ENCODE measurements at regions not wholly inside any gene's neighbourhood (a gene's known extent, or its start where the extent isn't known, plus 50 kb on each side); places are given as distances from the start of the nearest gene placed in this dataset.

DNA sequence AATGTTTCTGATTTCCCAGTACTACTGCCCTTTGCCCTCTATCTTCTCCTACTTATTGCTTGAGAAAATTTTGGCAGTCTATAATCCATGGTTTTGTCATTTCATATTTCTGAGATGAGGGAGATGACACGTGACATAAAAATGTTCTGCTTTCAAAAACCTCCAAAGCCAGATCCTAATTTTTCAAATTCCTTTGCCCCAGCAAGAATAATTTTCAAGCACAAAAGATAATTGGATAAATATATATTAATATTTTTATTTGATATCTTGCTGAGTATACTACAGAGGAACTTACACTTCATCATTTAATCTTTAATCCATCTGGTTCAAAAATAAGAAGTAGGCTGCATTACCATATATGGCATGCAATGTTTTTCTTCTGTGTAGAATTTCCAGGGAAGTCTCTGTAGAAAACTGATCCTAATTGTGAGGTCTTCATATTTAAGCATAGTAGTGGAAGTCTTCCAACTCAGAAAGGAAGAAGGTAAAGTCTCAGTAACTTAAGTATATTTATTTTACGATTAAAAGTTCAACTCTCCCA, 1738.8 kb downstream of the EFNA5 start:
- no peak for TF ChIP-seq FOXP2 (optimal IDR thresholded peaks at IDR 0.05; ENCODE audit: borderline replicate concordance, extremely low read depth, extremely low read length, insufficient read depth)
- TF ChIP-seq, protein P1, sequence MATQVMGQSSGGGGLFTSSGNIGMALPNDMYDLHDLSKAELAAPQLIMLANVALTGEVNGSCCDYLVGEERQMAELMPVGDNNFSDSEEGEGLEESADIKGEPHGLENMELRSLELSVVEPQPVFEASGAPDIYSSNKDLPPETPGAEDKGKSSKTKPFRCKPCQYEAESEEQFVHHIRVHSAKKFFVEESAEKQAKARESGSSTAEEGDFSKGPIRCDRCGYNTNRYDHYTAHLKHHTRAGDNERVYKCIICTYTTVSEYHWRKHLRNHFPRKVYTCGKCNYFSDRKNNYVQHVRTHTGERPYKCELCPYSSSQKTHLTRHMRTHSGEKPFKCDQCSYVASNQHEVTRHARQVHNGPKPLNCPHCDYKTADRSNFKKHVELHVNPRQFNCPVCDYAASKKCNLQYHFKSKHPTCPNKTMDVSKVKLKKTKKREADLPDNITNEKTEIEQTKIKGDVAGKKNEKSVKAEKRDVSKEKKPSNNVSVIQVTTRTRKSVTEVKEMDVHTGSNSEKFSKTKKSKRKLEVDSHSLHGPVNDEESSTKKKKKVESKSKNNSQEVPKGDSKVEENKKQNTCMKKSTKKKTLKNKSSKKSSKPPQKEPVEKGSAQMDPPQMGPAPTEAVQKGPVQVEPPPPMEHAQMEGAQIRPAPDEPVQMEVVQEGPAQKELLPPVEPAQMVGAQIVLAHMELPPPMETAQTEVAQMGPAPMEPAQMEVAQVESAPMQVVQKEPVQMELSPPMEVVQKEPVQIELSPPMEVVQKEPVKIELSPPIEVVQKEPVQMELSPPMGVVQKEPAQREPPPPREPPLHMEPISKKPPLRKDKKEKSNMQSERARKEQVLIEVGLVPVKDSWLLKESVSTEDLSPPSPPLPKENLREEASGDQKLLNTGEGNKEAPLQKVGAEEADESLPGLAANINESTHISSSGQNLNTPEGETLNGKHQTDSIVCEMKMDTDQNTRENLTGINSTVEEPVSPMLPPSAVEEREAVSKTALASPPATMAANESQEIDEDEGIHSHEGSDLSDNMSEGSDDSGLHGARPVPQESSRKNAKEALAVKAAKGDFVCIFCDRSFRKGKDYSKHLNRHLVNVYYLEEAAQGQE (IDR thresholded peaks at IDR 0.05; ENCODE audit: insufficient read depth in 1 of 2, low read depth in 2 of 2, low read length in 2 of 2), result no peak
- no peak for TF ChIP-seq SIN3A (IDR thresholded peaks at IDR 0.05; ENCODE audit: borderline replicate concordance, insufficient read depth, low read length)
- no peak for TF ChIP-seq TAF1 (IDR thresholded peaks at IDR 0.05; ENCODE audit: borderline replicate concordance, insufficient read depth, low read length)
- no peak for TF ChIP-seq POLR2AphosphoS5 (IDR thresholded peaks at IDR 0.05; ENCODE audit: low read depth, low read length)

DNA sequence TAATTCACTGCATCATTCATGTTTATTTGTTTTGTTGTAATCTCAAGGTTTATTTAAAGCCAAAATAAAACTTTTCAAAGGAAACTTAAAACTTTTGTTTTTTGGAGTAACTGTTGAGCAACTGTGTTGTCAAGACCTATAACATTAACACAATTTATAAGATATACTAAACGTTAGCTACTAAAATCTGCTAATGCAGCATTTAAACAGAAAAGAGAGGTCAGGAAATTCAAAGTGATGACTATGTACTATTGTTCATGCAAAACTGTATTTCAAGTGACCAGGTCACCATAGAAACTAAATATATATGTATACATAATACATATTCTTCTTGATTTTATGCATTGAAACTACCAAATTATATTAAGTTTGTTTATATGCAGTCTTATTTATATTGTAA, 1740.9 kb downstream of the EFNA5 start:
- no peak for TF ChIP-seq TAF1 (IDR thresholded peaks at IDR 0.05; ENCODE audit: borderline replicate concordance, insufficient read depth, low read length)
- TF ChIP-seq SIN3A (IDR thresholded peaks at IDR 0.05; ENCODE audit: borderline replicate concordance, insufficient read depth, low read length), result no peak
- no peak for TF ChIP-seq FOXP2 (optimal IDR thresholded peaks at IDR 0.05; ENCODE audit: borderline replicate concordance, extremely low read depth, extremely low read length, insufficient read depth)

DNA sequence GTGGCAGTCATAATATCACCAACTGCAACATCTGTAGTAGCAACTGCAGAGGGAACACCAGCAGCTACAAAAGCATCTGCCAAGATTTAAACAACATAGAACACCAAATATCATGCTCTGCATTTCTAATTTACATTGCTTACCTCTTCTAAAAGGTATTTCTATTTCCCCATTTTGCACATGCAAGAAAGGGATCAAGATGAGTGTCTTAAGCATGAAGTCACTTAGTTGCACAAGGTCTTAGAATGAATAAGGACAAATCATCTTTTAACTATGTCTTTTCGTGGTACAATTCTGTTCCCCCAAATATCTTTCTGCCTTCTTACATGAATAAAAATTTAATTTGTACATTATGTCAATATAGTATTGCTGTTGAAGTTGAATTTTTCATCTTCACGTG, 1746.4 kb downstream of the EFNA5 start:
- TF ChIP-seq, protein P1 (IDR thresholded peaks at IDR 0.05; ENCODE audit: insufficient read depth in 1 of 2, low read depth in 2 of 2, low read length in 2 of 2), result no peak
- no peak for TF ChIP-seq POLR2AphosphoS5 (IDR thresholded peaks at IDR 0.05; ENCODE audit: low read depth, low read length)
- no peak for TF ChIP-seq FOXP2 (optimal IDR thresholded peaks at IDR 0.05; ENCODE audit: borderline replicate concordance, extremely low read depth, extremely low read length, insufficient read depth)
- TF ChIP-seq TAF1 (IDR thresholded peaks at IDR 0.05; ENCODE audit: borderline replicate concordance, insufficient read depth, low read length), result no peak
- no peak for TF ChIP-seq SIN3A (IDR thresholded peaks at IDR 0.05; ENCODE audit: borderline replicate concordance, insufficient read depth, low read length)

DNA sequence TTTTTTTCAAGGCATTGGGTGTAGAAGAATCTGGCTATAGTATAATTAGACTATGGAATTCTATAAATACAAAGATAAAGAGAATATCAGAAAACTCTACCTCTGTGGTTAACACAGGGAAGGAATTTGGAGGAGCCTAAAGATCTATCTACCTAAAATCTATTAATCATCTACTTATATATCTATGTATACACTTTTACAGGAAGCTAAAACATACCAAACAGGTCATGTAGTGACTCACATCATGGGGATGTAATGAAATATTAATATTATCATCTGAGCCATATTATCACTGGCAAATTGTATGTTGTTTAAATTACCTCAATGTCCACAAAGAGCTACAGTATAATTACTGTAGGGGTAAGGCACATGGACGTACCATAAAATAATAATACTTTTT, 1748.2 kb downstream of the EFNA5 start:
- TF ChIP-seq, protein P1 (IDR thresholded peaks at IDR 0.05; ENCODE audit: insufficient read depth in 1 of 2, low read depth in 2 of 2, low read length in 2 of 2), result no peak
- TF ChIP-seq FOXP2 (optimal IDR thresholded peaks at IDR 0.05; ENCODE audit: borderline replicate concordance, extremely low read depth, extremely low read length, insufficient read depth) (no peak), SIN3A (IDR thresholded peaks at IDR 0.05; ENCODE audit: borderline replicate concordance, insufficient read depth, low read length) (no peak), POLR2AphosphoS5 (IDR thresholded peaks at IDR 0.05; ENCODE audit: low read depth, low read length) (no peak), TAF1 (IDR thresholded peaks at IDR 0.05; ENCODE audit: borderline replicate concordance, insufficient read depth, low read length) (no peak)

DNA sequence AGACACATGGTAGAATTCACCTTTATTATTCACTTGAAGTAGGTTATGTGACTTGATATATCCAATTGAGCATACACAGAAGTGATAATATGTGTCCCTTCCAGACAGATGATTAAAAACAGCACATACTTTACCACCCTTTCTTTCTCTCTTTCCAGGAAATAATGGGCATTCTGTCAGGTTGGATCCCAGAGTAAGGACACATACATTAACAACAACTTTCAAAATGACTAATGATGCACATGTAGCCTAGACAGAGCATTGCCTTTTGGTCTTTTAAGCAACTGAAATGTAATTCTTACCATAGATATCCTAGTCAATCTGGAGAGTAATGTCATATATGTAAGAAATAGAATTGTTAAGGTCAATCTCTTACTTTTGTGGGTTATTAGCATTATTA, 1748.7 kb downstream of the EFNA5 start:
- TF ChIP-seq FOXP2 (optimal IDR thresholded peaks at IDR 0.05; ENCODE audit: borderline replicate concordance, extremely low read depth, extremely low read length, insufficient read depth) (no peak), SIN3A (IDR thresholded peaks at IDR 0.05; ENCODE audit: borderline replicate concordance, insufficient read depth, low read length) (no peak), POLR2AphosphoS5 (IDR thresholded peaks at IDR 0.05; ENCODE audit: low read depth, low read length) (no peak), TAF1 (IDR thresholded peaks at IDR 0.05; ENCODE audit: borderline replicate concordance, insufficient read depth, low read length) (no peak)
- TF ChIP-seq, protein P1 (IDR thresholded peaks at IDR 0.05; ENCODE audit: insufficient read depth in 1 of 2, low read depth in 2 of 2, low read length in 2 of 2), result no peak

Data from PFSK-1 (cell line).